Osteoblast (primary cell): ENCODE measurements at regions not wholly inside any gene's neighbourhood (a gene's known extent, or its start where the extent isn't known, plus 50 kb on each side); places are given as distances from the start of the nearest gene placed in this dataset.
"Not testable (repeated sequence)": the region's sequence is repeated elsewhere in the genome, so short reads cannot be mapped to it uniquely, and the experiment has no call there.

Source experiments
- DNase-seq: peaks from one replicate; pipeline ENCODE4 v3.0.0; 2011; ENCODE audit warnings: low spot score, mixed read lengths; ENCODE audit not compliant: insufficient read length; ENCODE audit errors: missing footprints
- H2AFZ ChIP-seq: 2 replicates; pipeline ENCODE4 v1.6.0; 2011; ENCODE audit warnings: mild to moderate bottlenecking, low read length
- H3K27ac ChIP-seq: 2 replicates; pipeline ENCODE4 v1.5.1; 2011; ENCODE audit warnings: mild to moderate bottlenecking, low read depth, low read length, moderate library complexity
- H3K27me3 ChIP-seq: 2 replicates; pipeline ENCODE4 v1.6.0; 2012; ENCODE audit warnings: mild to moderate bottlenecking, control low read depth, inconsistent platforms, low read length, moderate library complexity; ENCODE audit not compliant: insufficient read depth
- H3K36me3 ChIP-seq: 2 replicates; pipeline ENCODE4 v1.5.1; 2011; ENCODE audit warnings: mild to moderate bottlenecking, low read length, control low read depth, moderate library complexity; ENCODE audit not compliant: insufficient read depth
- H3K4me1 ChIP-seq: 2 replicates; pipeline ENCODE4 v1.5.1; 2011; ENCODE audit warnings: mild to moderate bottlenecking, low read length, control low read depth, moderate library complexity; ENCODE audit not compliant: insufficient read depth
- H3K4me2 ChIP-seq: 2 replicates; pipeline ENCODE4 v1.6.0; 2011; ENCODE audit warnings: mild to moderate bottlenecking, low read length; ENCODE audit not compliant: insufficient read depth
- H3K4me3 ChIP-seq: fragments of 200-600 bp; sonication (generic); 3 replicates; pipeline ENCODE4 v1.5.1; 2012; ENCODE audit warnings: mild to moderate bottlenecking, low read length, inconsistent platforms; ENCODE audit not compliant: insufficient read depth
- H3K79me2 ChIP-seq: 2 replicates; pipeline ENCODE4 v1.6.0; 2012; ENCODE audit warnings: mild to moderate bottlenecking, low read length, control low read depth, inconsistent platforms; ENCODE audit not compliant: insufficient read depth
- H3K9me3 ChIP-seq: 2 replicates; pipeline ENCODE4 v1.5.1; 2011; ENCODE audit warnings: low read depth, low read length, control low read depth
- H4K20me1 ChIP-seq: 2 replicates; pipeline ENCODE4 v1.6.0; 2012; ENCODE audit warnings: mild to moderate bottlenecking, low read length, control low read depth; ENCODE audit not compliant: insufficient read depth

DNA sequence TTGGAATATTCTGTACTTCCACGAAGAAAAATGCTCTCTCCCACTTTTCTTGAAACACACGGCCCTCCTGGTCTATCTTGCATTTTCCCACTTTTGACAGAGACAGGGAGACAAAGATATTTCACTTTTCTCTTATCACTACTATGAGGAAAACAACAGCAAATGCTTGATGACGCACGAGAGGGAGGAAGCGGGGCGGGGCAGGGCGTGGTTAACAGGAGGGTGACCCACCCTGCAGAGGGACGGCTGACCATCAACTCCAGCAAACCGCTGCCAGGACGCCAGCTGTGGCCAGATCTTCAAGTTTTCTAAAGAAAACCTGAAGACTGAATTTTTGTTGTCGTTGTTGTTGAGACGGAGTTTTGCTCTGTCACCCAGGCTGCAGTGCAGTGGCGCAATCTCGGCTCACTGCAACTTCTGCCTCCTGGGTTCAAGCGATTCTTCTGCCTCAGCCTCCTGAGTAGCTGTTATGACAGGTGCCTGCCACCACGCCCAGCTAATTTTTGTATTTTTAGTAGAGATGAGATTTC lies 63.8 kb downstream of the NSUN5 start:
- H3K36me3 ChIP-seq, H3K4me2 ChIP-seq, H3K9me3 ChIP-seq, H3K27me3 ChIP-seq, H3K4me1 ChIP-seq, H2AFZ ChIP-seq, H3K4me3 ChIP-seq, H3K79me2 ChIP-seq, DNase-seq, H3K27ac ChIP-seq, H4K20me1 ChIP-seq: not testable (repeated sequence)

DNA sequence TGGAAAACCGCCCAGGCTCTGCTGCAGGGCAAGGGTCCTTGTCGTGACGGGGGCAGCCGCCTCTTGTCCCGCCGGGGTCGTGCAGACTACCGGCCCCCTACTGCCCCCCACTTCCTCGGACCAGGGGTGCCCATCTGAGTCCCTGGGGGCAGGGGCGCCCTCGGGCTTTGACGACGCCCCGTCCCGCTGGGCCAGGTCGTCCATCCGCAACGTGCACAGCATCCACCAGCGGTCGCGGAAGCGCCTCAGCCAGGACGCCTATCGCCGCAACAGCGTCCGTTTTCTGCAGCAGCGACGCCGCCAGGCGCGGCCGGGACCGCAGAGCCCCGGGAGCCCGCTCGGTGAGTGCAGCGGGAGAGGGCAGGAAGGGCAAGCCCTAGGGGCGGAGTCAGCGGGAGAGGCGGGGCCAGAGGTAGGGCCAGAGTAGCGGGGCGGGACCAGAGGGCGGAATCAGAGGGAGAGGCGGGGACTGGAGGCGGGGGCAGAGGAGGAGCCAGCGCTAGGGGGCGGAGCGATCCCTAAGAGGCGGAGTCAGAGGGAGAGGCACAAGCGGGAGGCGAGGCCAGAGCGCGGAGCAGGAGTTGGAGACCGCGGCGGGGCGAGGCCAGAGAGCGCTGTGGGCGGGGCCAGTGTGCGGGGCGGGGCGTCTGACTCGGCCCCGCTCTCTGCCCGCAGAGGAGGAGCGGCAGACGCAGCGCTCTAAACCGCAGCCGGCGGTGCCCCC lies 73.5 kb downstream of the NSUN5 start:
- H3K4me2 ChIP-seq, DNase-seq: not testable (repeated sequence)

DNA sequence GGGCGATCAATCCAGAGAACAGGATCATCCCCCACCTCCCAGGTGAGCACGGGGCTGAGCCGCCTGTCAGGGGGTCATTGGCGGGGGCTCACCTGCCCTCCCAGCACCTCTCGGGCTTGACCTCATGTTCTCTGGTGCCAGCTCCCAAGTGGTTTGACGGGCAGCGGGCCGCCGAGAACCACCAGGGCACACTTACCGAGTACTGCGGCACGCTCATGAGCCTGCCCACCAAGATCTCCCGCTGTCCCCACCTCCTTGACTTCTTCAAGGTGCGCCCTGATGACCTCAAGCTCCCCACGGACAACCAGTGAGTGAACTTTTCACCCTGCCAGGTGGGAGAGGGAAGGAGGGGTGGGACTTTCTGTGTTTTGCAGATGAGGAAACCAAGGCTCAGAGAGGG lies 82.9 kb downstream of the NSUN5 start:
- not testable (repeated sequence) for H3K36me3 ChIP-seq, H3K27me3 ChIP-seq, H3K27ac ChIP-seq, H3K9me3 ChIP-seq, H3K79me2 ChIP-seq, H3K4me2 ChIP-seq, H3K4me3 ChIP-seq, DNase-seq, H3K4me1 ChIP-seq, H2AFZ ChIP-seq, H4K20me1 ChIP-seq

More for the DNA sequence above, 73.5 kb downstream of the NSUN5 start:
- H3K4me1 ChIP-seq, H3K36me3 ChIP-seq, H2AFZ ChIP-seq, H3K79me2 ChIP-seq, H3K4me3 ChIP-seq, H4K20me1 ChIP-seq, H3K27ac ChIP-seq, H3K27me3 ChIP-seq, H3K9me3 ChIP-seq: not testable (repeated sequence)

DNA sequence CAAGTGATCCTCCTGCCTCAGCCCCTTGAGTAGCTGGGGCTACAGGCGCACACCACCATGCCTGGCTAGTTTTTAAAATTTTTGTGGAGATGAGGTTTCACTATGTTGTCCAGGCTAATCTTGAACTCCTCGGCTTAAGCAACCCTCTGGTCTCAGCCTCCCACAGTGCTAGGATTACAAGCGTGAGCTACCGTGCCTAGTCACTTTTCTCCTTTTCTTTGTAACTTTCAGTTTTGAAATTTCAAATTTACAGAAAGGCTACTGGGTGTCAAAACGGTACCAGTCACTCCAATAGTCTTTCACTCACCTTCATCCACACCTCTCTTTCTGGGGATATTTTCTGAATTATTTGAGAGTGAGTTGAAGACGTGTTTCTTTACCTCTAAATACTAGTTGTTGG lies 86.9 kb downstream of the NSUN5 start:
- not testable (repeated sequence) for H4K20me1 ChIP-seq, H3K4me1 ChIP-seq, H3K79me2 ChIP-seq, H3K9me3 ChIP-seq, H3K27me3 ChIP-seq, H3K4me3 ChIP-seq, H3K36me3 ChIP-seq, DNase-seq, H3K27ac ChIP-seq, H2AFZ ChIP-seq, H3K4me2 ChIP-seq

DNA sequence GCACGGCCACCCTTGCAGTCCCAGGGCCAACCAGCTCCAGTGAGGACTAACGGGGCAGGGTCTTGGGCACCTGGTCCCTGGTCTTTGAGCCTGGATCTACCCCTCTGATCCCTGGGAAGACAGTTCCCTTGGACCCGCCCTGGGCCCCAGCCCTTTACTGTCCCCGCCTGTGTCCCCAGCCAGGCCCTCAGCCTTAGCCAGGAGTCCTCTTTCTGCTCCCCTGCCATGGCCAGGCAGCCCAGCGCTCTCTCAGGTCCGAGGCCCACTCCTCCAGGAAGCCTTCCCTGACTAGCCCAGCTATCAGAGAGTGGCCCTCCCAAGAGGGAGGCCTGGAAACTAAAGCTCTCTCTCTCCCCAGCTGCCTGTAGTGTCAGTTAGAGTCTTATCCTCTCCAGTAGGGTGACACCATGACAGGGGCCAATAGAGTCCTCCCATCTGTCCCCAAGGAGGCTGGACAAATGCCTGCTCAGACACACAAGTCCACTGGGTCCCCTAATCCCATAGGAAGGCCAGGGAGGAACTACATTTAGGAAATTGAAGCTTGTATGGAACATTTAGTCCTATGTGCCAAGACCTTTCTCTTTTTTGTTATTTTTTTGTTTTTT lies 87.8 kb downstream of the NSUN5 start:
- H3K4me2 ChIP-seq, H4K20me1 ChIP-seq, H3K27me3 ChIP-seq, H3K36me3 ChIP-seq, H2AFZ ChIP-seq, H3K9me3 ChIP-seq, H3K79me2 ChIP-seq, DNase-seq, H3K4me1 ChIP-seq, H3K4me3 ChIP-seq, H3K27ac ChIP-seq: not testable (repeated sequence)

DNA sequence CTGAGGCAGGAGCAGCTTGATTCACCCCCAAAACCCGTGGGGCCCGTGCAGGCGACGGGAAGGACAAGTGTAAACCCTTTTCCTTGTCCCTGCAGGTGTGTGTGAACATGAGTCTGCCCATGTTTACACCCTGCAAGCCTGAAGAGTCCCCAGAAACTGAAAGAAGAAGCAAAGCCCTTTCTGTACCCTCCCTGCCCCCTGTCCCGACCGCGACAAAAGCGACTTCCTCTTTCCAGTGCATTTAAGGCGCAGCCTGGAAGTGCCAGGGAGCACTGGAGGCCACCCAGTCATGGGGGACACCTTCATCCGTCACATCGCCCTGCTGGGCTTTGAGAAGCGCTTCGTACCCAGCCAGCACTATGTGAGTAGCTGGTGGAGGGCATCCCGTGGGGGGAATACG lies 88.3 kb downstream of the NSUN5 start:
- not testable (repeated sequence) for H3K27me3 ChIP-seq, H3K27ac ChIP-seq, H3K4me1 ChIP-seq, H3K9me3 ChIP-seq, H3K4me2 ChIP-seq, H2AFZ ChIP-seq, DNase-seq, H3K79me2 ChIP-seq, H3K36me3 ChIP-seq, H3K4me3 ChIP-seq, H4K20me1 ChIP-seq

DNA sequence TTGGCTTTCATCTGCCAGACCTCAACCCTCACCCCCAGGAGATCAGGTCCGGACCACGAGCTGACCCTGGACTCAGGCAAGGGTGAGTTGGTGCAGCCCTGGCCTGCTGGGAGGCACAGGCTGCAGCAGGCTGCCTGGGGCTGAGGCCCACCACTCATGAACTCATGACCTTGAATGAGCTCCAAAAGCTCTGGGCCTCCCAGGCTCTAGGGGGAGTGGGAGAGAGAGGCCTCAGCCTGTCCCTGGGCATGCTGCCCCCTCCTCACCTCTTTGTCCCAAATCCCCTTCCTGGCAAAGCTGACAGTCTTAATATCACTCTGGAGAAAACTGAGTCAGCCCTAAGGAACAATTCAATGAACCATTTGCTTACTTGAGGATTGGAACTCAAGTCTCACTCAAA lies 89.8 kb downstream of the NSUN5 start:
- not testable (repeated sequence) for H3K4me1 ChIP-seq, H2AFZ ChIP-seq, H3K79me2 ChIP-seq, H3K9me3 ChIP-seq, H3K36me3 ChIP-seq, H3K4me3 ChIP-seq, H4K20me1 ChIP-seq, DNase-seq, H3K27me3 ChIP-seq, H3K27ac ChIP-seq, H3K4me2 ChIP-seq

DNA sequence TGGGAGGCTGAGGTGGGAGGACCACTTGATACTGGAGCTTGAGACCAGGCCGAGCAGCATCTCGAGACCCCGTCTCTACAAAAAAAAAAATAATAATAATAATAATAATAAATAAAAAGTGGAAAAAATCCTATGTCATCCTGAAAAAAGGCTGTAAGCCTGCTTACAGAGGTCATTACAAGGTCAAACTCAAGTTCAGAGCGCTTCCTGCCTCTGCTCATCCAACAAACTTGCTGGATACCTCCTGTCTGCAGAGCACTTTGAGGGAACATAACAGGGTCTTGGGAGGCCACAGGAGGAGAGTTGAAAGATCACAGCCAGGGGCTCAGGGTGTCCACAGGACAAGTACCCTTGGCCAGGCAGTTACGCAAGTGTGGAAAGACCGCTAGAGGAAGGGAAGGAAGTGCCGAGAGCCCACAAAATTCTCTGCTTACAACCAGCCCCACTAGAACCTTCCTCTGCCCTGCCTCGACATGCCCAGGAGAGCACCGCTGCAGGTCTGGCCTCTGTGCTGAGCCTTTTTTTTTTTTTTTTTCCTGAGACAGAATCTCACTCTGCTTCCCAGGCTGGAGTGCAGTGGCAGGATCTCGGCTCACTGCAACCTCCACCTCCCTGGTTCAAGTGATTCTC lies 92.5 kb downstream of the NSUN5 start:
- H3K4me2 ChIP-seq, H2AFZ ChIP-seq, H3K27me3 ChIP-seq, H3K36me3 ChIP-seq, H3K27ac ChIP-seq, DNase-seq, H4K20me1 ChIP-seq, H3K4me1 ChIP-seq, H3K79me2 ChIP-seq, H3K9me3 ChIP-seq, H3K4me3 ChIP-seq: not testable (repeated sequence)

DNA sequence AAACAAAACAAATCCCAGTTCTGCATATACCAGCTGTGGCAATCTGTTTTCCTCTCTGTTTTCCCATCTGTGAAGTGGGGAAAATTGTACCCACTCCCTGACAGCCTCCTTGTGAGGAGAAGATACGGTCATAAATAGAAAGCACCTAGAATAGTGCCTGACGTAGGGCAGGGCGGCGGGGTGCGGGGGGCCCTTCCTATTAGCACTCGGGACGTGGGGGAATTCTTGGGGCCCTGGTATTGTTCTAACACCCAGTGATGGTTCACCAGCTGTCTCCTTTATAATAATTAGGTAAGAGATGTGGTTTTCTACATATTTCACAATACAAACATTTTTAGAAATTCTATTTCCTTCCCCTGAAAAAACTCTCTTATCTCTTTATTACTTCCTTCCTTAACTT lies 93.4 kb downstream of the NSUN5 start:
- not testable (repeated sequence) for H3K9me3 ChIP-seq, H3K36me3 ChIP-seq, H3K27ac ChIP-seq, DNase-seq, H3K4me3 ChIP-seq, H3K27me3 ChIP-seq, H2AFZ ChIP-seq, H3K79me2 ChIP-seq, H3K4me2 ChIP-seq, H4K20me1 ChIP-seq, H3K4me1 ChIP-seq
